Activated T-cell treated with anti-CD3 and anti-CD28 coated beads for 1 hour (primary cell): ENCODE measurements at regions not wholly inside any gene's neighbourhood (a gene's known extent, or its start where the extent isn't known, plus 50 kb on each side); places are given as distances from the start of the nearest gene placed in this dataset.

Experiments
- DNase-seq: peaks from one replicate; pipeline ENCODE4 v3.0.0-alpha.2; 2020; ENCODE audit warnings: low read depth

GRCh38 chr16:85162478-85163277 lies 50.4 kb upstream of the CIBAR2 start:
- no peak for DNase-seq

GRCh38 chr16:85163278-85164112 lies 51.2 kb upstream of the CIBAR2 start:
- DNase-seq = no peak

- DNase-seq = no peak
Measured at GRCh38 chr16:85164431-85164830, 52.2 kb upstream of the CIBAR2 start.

GRCh38 chr16:85164838-85165516 lies 52.7 kb upstream of the CIBAR2 start:
- DNase-seq = no peak

- no peak for DNase-seq
Measured at GRCh38 chr16:85165781-85166180, 53.5 kb upstream of the CIBAR2 start.

GRCh38 chr16:85166281-85166680 lies 54.0 kb upstream of the CIBAR2 start:
- no peak for DNase-seq

- DNase-seq = no peak
Measured at GRCh38 chr16:85166699-85167588, 54.7 kb upstream of the CIBAR2 start.

- no peak for DNase-seq
Measured at GRCh38 chr16:85167589-85168537, 55.6 kb upstream of the CIBAR2 start.

GRCh38 chr16:85168732-85169256 lies 56.5 kb upstream of the CIBAR2 start:
- DNase-seq = no peak

GRCh38 chr16:85169333-85170065 lies 57.2 kb upstream of the CIBAR2 start:
- DNase-seq = no peak

- DNase-seq = no peak
Measured at GRCh38 chr16:85170066-85170491, 57.8 kb upstream of the CIBAR2 start.

- DNase-seq = no peak
Measured at GRCh38 chr16:85170590-85171003, 58.3 kb upstream of the CIBAR2 start.

- no peak for DNase-seq
Measured at GRCh38 chr16:85171004-85171758, 58.9 kb upstream of the CIBAR2 start.

- no peak for DNase-seq
Measured at GRCh38 chr16:85171759-85172454, 59.6 kb upstream of the CIBAR2 start.

- no peak for DNase-seq
Measured at GRCh38 chr16:85172455-85173145, 60.3 kb upstream of the CIBAR2 start.

GRCh38 chr16:85173146-85173980 lies 61.1 kb upstream of the CIBAR2 start:
- DNase-seq = no peak
